Myocyte (in vitro differentiated cells): ENCODE measurements at regions not wholly inside any gene's neighbourhood (a gene's known extent, or its start where the extent isn't known, plus 50 kb on each side); places are given as distances from the start of the nearest gene placed in this dataset.
"Not testable (repeated sequence)": the region's sequence is repeated elsewhere in the genome, so short reads cannot be mapped to it uniquely, and the experiment has no call there.

ENCODE experiments used
- DNase-seq: peaks from one replicate; pipeline ENCODE4 v3.0.0-alpha.2; 2012; ENCODE audit warnings: low read depth

DNA sequence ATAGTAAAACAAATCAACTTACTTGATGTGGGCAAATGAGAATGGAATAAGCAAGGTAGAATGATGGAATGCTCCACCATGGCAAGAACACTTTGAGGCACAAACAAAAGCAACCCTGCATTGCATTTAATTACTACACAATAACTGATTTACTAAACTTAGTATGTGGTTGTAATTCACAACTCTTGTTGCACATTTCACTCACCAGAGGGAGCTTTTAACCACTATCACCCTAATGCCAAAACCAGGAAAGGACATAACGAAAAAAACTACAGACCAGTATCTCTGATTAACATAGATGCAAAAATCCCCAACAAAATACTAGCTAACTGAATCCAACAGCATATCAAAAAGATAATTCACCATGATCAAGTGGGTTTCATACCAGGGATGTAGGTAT lies 659.8 kb downstream of the CPS1 start:
- DNase-seq = no peak

DNA sequence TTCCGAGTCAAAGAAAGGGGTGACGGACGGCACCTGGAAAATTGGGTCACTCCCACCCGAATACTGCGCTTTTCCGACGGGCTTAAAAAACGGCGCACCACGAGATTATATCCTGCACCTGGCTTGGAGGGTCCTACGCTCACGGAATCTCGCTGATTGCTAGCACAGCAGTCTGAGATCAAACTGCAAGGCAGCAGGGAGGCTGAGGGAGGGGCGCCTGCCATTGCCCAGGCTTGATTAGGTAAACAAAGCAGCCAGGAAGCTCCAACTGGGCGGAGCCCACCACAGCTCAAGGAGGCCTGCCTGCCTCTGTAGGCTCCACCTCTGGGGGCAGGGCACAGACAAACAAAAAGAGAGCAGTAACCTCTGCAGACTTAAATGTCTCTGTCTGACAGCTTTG lies 663.1 kb downstream of the CPS1 start:
- not testable (repeated sequence) for DNase-seq

DNA sequence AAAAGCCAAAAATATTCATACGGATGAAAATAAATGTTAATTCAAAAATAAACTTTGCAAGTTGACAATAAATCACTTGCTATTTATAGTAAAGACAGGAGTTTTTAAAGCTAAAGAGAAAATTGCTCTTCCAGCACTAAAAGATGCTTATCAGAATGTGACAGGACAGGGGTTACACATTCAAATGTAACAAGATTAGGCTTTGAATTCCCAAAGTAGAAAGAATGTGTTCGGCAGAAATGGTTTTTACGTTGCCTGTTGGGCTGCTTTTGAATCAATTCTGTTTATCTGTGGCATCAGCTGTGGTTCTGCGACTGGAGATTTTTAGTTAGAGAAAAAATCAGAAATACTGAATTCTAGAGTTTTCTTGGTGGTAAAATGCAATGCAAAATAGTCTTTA lies 669.4 kb downstream of the CPS1 start:
- DNase-seq = no peak

DNA sequence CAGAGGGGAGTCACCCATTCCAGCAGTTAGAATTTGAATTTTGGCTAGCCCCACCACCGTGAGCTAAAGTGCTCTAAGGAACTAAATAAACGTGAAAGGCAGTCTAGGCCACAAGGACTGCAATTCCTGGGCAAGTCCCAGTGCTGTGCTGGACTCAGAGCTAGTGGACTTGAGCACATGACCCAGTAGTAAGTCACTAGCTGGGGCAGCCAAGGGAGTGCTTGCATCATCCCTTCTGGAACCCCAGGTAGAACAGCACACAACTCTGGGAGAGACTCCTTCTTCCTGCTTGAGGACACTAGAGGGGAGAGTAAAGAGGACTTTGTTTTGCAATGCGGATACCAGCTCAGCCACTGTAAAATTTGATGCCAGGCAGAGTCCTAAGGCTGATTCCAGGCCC lies 672.2 kb downstream of the CPS1 start:
- no peak for DNase-seq

DNA sequence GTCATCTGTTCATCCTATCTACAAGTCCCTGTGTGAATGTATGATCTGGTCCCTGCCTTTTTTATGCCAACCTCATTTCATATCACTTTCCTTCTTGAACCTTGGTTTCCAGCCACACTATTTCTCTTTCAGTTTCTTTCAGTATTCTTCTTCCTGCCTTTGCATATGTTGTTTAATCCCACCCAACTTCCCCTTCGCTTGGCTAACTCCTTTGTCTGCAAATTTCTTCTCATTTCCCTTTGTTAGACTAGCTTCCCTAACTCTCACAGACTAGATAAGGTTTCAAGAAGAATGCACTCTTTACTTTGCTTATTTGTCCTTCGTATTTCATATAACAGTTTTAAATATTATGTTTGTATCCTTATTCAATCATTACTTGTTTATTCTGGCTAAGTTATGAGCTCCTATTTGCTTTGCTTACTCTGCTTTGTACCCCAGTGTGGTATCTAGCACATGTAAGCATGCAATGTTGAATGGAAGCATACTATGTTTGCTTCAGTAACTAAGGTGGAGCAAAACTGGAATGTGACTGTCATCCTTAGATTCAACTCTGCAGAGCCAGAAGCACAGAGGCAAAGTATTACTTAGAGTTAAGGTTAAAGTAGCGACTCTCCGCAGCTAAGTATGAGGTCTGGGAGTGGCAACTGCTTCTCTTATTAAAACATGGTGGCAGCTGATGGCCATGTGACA lies 681.3 kb downstream of the CPS1 start:
- DNase-seq = no peak

DNA sequence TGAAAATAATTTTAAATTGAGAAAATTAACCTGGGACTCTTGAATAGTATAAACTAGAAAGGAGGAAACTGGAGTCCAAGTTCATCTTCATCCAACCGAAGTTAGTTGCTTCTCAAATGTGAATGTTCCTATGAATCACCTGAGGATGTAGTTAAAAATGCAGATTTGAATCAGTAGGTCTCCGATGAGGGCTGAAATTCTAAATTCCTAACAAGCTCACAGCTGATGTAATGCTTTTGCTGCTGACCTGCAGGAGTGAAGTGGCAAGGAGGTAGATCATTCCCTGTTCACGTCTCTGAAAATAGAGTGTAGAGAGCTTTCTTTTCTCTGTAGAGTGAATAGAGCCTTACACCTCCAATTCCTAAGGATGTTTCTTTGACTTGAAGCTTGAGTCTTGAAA lies 685.5 kb downstream of the CPS1 start:
- no peak for DNase-seq

DNA sequence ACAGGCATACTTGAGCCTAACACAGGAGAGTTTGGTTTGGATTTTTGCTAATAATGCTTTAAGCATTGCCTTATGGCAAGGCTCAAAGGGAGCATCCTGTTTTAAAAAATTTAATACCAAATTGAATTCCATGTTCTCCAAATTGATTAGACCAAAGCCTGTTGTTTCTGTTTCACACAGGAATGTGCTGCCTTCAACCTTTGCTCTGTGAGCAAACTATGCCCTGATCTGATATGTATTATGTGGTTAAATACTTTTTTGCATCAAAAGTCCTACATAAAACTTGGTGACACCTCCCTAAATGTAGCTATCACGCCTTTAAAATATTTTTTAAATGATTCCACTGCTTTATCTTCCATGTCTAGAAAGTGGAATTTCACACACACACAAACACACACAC lies 691.4 kb downstream of the CPS1 start:
- DNase-seq = no peak

DNA sequence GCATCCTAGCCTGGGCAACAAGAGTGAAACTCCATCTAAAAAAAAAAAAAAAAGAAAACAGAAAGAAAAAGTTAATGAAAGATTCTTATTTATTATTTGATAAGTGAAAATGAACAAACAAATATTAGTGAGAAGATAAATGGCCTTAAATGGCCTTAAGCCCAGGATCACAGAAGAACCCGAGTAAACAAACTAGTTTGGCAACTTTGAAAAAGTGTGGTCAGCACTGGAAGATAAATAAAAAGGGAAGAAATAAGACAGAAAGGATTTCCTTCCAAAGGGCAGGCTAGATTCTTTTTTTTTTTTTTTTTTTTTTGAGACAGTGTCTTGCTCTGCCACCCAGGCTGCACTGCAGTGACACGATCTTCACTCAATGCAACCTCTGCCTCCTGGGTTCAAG lies 692.4 kb downstream of the CPS1 start:
- no peak for DNase-seq

DNA sequence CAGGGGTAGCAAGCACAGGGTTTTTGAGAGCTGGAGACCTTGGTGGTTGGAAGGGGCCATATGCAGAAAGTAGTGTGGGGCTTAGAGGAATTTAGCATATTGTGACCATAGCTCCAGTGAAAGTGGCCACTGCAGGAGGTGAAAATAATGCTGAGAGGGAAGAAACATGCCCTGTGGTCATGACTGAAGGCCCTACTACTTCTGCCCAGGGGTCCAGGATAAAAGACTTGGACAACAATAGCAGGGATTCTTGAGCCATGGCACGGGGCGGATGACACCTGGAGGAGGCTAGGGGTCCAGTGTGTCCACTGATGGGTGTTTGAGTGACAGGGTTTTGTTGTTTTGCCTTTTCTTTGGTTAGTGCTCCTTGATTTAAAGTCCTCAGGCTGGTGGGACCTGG lies 694.6 kb downstream of the CPS1 start:
- no peak for DNase-seq

DNA sequence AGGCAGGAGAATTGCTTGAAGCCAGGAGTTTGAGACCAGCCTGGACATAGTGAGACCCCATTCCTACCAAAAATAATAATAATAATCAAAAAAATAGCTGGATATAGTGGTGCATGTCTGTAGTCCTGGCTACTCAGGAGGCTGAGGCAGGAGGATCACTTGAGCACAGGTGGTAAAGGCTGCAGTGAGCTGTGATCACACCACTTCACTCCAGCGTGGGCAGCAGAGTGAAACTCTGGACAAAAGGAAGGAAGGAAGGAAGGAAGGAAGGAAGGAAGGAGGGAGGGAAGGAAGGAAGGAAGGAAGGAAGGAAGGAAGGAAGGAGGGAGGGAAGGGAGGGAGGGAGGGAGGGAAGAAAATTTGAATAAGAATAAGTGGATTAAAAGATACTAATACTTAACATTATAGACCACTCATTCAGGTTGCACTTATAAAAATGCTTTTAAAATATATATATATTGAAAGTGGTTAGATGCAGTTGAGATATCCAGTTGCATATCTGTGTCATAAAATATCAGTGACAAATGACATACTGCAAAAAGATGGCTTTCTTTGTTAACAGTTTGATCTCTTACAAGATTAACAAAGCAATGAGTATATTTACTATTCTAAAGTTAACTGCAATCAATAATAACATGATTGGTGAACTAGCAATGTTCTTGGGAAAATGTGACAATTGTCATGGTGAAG lies 702.4 kb downstream of the CPS1 start:
- DNase-seq = no peak

DNA sequence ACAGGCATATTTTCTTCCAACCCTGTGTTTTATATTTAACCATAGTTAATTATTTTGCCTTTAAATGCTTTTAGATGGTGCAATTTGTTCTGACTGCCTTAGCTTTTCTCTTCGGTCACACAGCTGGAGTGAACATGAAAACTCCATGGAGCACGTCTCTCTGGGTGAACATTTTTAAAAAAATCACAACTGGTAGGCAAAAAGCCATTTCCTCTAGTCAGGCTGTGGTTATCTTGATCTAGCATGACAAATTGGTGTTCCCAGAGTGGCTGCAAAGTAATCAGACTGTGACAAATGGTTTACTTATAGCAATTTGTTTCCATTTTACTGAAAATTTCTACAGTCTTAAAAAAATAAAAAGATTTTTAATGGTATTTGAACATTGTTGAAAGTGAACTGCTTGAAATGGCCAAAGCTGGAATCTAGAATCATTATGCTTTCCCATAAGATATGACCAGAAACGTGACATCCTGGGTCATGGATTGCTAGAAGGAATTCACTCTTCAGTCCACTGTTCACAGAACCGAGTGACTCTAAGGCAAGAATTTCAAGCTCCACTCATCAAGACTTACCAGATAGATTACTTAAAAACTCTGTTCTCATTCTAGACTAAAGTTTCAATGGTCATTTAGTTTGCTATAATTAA lies 703.6 kb downstream of the CPS1 start:
- no peak for DNase-seq

DNA sequence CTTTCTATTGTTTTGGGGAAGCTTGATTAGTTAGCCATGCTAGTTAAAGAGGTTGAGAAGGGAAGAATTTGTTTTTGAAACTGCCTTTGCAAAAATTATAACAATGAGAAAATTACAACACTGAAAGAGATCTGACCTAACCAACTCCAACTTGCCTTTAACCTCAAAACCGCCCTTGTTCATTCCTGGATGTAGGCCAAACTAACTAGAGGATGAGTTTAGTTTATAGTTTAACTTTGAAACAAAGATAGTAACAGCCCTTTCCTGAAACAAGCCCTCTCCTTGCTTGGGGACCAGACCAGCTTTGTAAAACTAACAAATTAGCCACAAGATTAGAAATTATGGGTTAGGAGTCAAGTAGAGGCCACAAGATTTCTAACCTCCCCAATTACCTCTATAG lies 713.9 kb downstream of the CPS1 start:
- no peak for DNase-seq

DNA sequence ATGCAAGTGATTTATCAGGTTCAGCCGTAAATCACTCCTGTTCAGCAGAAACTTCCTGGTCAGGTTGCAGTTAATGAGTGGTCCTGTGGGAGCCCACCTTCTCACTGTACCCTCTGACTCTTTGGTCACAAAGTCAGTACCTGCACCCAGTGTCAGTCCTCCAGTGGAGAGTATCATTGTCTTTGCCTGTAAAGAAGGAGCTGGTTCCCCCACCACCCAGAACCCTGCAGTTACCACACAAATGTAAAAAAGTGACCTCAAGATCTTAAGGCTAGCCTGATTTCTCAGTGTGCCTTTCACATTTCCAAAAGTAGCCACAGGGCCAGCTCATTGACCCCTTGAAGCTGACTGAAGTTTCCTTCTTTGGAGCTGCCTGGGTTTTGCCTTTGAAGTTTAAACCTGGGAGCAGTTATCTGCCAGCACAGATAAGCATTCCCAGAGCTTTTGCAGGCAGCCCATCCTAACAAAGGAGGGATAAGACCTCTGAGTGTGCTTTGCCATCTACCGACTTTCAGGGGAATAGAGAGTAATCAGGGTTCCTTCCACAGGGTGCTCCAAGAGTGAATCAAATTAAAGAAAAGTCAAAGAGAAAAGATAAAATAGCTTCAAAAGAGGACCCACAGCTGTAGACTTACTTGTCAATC lies 725.2 kb downstream of the CPS1 start:
- DNase-seq = no peak

DNA sequence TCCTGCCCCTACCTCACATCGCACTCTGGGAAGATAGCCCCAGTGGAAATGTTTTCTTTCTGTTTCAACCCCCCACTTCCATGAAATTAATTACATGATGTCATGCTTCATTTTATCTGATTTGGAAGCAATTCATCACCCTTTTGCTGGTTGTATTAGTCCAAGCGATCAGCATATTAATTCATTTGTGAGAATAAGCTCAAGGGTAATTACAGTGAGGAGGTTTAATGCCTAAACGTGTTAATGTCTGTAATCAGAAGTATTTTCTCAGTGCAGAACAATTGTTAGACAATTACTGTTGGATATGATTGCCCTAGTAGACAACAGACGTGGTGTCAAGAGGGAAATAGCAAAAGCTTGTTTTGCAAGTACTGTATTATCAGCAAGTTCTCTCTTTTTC lies 746.3 kb downstream of the CPS1 start:
- DNase-seq = no peak

DNA sequence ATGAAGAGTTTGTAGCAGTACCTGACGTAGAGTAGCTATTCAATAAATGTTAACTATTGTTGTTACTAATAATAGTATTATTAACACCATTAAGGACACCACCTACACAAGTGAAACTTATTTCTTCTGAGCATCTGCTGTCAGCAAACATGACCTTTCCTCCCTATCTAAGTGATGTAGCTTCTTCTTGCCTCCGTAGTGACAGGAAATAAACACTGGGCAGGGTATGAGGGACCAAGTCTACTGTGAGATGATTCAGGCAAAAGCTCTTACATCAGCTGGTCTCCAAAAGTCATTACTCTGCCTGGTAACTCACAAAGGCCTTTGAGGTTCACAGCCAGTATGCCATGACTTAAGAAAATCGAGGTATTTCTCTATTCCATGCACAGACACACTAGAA lies 750.5 kb downstream of the CPS1 start:
- no peak for DNase-seq
